Retinal pigment epithelial cell (primary cell): ENCODE measurements at regions not wholly inside any gene's neighbourhood (a gene's known extent, or its start where the extent isn't known, plus 50 kb on each side); places are given as distances from the start of the nearest gene placed in this dataset.
A peak's percentile ranks its signal among the peaks of the same experiment; 100 is the strongest.

Source experiments
- DNase-seq: peaks from one replicate; pipeline ENCODE4 v3.0.0-alpha.2; 2010; ENCODE audit warnings: low read depth
- H3K4me3 ChIP-seq: 2 replicates; pipeline ENCODE4 v1.5.1; 2011; ENCODE audit warnings: mild to moderate bottlenecking, low read length, control low read depth, moderate library complexity
- CTCF ChIP-seq: conservative IDR thresholded peaks from 2 replicates; pipeline ENCODE4 v1.5.1; 2011; ENCODE audit warnings: low read depth, low read length, control low read depth, inconsistent platforms

GRCh38 chr1:195096051-195096521 lies 1512.2 kb downstream of the KCNT2 start:
- H3K4me3 ChIP-seq: no peak overlapping the region
- no peak for TF ChIP-seq CTCF
- DNase-seq: no peak

- no peak for DNase-seq
- no peak for TF ChIP-seq CTCF
- H3K4me3 ChIP-seq: no peak overlapping the region
Measured at GRCh38 chr1:195085196-195085595, 1523.0 kb downstream of the KCNT2 start.

GRCh38 chr1:195082183-195082582 lies 1526.1 kb downstream of the KCNT2 start:
- no peak for TF ChIP-seq CTCF
- H3K4me3 ChIP-seq: no peak overlapping the region
- DNase-seq: peak; percentile 27

GRCh38 chr1:195076682-195077081 lies 1531.6 kb downstream of the KCNT2 start:
- H3K4me3 ChIP-seq: no peak overlapping the region
- DNase-seq: no peak
- TF ChIP-seq CTCF: no peak

- TF ChIP-seq CTCF: no peak
- no peak overlapping the region for H3K4me3 ChIP-seq
- no peak for DNase-seq
Measured at GRCh38 chr1:195075973-195076372, 1532.3 kb downstream of the KCNT2 start.

- no peak for DNase-seq
Measured at GRCh38 chr1:195071461-195071860, 1536.8 kb downstream of the KCNT2 start.

More at GRCh38 chr1:195071461-195071860, 1536.8 kb downstream of the KCNT2 start:
- TF ChIP-seq CTCF: no peak
- H3K4me3 ChIP-seq: no peak overlapping the region
